HG02943 (cell line): ENCODE measurements at regions not wholly inside any gene's neighbourhood (a gene's known extent, or its start where the extent isn't known, plus 50 kb on each side); places are given as distances from the start of the nearest gene placed in this dataset.

Experiments used
- ATAC-seq: cut with Tn5 transposase; IDR thresholded peaks from one replicate; pipeline ENCODE4 v1.9.1; 2021; ENCODE audit warnings: mild to moderate bottlenecking, low read depth, moderate library complexity; ENCODE audit not compliant: unreplicated experiment

GRCh38 chr3:182597621-182598041 lies 195.7 kb upstream of the ATP11B start:
- ATAC-seq, result no peak

DNA sequence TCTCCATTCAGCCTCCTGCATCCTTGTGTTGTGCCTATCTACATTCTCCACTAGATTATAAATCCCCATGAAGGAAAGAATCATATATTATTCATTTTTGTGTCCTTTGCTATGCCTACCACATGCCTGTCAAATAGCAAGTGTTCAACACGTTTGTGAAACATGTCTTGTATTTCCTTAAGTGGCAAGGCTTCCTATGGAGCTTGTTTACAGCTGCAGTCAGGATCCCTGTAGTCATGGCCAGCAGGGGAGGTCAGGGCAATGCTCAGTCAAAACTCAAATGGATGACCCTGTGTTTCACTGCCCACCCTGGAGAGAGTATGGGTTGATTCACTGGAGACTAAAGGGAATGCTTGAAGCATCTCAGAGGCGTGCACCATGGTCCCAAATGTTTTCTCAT lies 191.7 kb upstream of the ATP11B start:
- no peak for ATAC-seq

- no peak for ATAC-seq
Observed at GRCh38 chr3:182603501-182603900, 189.8 kb upstream of the ATP11B start.

- ATAC-seq, result no peak
Observed at GRCh38 chr3:182605882-182606611, 187.3 kb upstream of the ATP11B start.

- no peak for ATAC-seq
Observed at GRCh38 chr3:182606905-182607504, 186.3 kb upstream of the ATP11B start.

GRCh38 chr3:182608832-182609231 lies 184.5 kb upstream of the ATP11B start:
- ATAC-seq, result no peak

DNA sequence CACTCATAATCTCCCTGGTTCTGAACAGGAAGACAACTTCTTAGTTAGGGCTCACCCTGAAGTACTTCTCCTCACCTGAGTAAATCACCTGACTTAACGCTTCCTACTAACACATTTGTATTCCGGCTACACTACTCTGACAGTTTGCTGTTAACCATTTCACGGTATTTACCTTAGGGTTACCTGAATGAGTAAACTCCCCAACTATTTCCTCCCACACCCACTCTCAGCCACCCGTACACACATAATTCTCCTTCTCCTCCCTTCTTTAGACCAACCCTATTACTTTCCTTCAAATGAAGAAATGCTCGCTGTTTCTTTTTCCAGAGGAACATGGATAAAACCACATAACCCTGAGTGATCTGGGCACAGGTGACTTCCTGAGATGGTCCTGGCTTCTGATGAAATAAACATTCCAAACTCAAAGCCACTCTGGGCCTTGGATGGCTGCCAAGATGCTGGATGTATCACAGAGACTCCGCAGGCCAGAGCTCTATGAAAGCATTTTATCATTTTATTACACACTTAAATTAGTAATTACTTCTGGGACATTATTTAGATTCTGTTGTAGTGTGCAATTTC lies 183.6 kb upstream of the ATP11B start:
- ATAC-seq, result no peak

DNA sequence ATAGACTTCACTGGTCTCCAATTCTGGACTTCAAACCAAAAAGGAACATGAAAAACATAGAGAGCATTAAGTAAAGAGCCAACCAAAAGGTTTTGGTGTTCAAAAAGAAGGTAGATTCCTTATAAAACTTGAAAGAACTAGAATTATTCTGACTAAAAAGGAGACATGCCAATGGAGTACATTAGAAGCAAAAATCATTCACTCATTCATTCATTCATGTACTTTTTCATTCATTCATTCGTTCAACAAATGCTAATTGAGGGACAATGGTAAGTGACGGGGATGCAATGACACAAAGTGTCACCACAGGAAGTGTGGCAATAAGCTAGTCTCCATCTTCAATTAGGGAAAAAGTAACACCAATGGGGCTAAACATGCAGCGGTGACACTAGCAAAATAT lies 181.0 kb upstream of the ATP11B start:
- no peak for ATAC-seq

- ATAC-seq, result no peak
Observed at GRCh38 chr3:182617500-182617899, 175.8 kb upstream of the ATP11B start.

GRCh38 chr3:182618085-182618732 lies 175.1 kb upstream of the ATP11B start:
- no peak for ATAC-seq

GRCh38 chr3:182618981-182619591 lies 174.2 kb upstream of the ATP11B start:
- ATAC-seq, result no peak

DNA sequence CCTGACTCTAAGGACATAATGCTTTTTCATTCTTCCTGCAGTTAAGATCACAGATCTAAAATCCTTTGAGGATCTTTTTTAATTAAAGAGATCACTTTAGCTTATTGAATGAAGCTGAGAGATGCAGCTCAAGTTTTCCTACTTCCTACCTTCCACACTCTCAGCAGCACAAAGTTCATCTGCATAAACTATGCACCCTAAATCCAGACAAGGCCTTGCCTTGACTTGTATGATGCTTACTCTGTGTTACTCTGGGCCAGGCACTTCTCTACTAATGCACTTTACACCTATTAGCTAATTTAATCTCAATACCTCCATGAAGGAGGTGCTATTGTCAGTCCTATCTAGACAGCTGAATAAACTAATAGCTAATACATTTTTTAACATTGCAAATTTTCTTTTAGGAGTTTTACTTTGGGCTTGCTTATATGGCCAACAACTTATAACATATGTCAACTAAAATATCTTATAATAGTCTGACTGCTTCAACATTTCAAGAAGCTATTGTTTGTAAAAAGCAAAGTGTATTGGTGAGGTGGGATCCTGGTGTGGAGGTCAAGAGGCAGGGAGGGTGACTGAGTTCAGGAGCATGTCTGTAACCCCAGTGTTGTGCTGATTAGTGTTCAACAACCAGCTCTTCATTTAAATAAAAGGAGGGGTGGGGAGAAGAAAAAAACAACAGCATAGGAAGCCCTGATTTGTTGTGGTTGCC lies 172.4 kb upstream of the ATP11B start:
- ATAC-seq, result no peak

- ATAC-seq, result no peak
Observed at GRCh38 chr3:182621435-182622240, 171.7 kb upstream of the ATP11B start.

DNA sequence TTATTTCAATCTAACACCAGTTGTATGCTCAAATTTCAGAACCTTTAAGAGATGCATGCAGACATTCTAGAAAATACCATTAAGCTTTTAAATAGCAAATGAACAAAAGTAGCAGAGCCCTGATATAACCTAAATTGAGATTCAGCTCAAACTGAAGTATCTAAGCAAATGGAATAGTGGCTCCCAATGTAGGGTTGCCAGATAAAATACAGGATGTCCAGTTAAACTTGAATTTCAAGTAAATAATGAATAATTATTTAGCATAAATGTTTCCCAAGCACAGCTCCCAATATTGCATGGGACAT lies 171.1 kb upstream of the ATP11B start:
- no peak for ATAC-seq

- ATAC-seq, result no peak
Observed at GRCh38 chr3:182626484-182627467, 166.5 kb upstream of the ATP11B start.

DNA sequence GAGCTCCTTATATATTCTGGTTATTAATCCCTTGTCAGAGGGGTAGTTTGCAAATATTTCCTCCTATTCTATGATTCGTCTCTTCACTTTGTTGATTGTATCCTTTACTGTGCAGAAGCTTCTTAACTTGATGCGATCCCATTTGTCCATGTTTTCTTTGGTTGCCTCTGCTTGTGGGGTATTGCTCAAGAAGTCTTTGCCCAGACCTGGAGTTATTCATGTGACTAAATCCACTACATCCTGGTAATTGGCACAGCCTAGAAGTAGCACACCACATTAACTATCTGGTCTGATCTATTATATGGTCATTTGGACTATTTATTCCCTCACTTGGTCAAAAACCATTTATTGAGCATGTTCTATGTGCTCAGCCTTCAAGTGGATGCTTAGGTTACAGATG lies 164.8 kb upstream of the ATP11B start:
- ATAC-seq, result no peak

DNA sequence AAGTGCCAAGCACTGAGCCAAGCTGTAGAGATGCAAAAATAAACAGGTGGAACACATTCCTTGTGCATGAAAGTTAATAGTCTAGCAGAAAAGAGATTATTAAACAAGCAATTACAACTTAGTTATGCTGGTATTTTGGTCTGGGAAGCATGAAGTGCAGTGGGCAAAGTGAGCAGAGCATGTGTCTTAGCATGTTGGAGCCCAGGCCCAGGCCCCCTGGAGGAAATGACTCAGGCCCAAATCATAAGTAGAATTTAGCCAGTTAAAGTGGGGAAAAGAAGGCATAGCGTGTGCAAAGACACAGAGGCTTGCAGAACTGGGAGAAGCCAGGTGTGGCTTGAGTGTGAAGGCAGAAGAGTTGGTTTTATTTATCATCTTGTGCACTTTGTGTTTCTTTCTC lies 163.8 kb upstream of the ATP11B start:
- no peak for ATAC-seq

GRCh38 chr3:182631183-182632076 lies 161.9 kb upstream of the ATP11B start:
- no peak for ATAC-seq
